ENCODE measurements at regions not wholly inside any gene's neighbourhood (a gene's known extent, or its start where the extent isn't known, plus 50 kb on each side); places are given as distances from the start of the nearest gene placed in this dataset.

- Mint-ChIP-seq H3K36me3 (no peaks in the 10 kb centered on the region), H3K9me3 (peaks cover 0 to 12% (median 3%) of the 10 kb centered on the region in 5 donors)
- DNase-seq, result peak in 1 of 5 donors; percentile 31
These were observed 987.3 kb downstream of the BRD1 start for GRCh38 chr22:48840112-48840949.

GRCh38 chr22:48838846-48839730, 988.6 kb downstream of the BRD1 start:
- Histone ChIP-seq H3K9me3 (ENCODE audit: low read length) (no peaks in the 10 kb centered on the region), H3K27me3 (ENCODE audit: insufficient read depth, low read length, poor library complexity, severe bottlenecking) (peaks cover 3% of the 10 kb centered on the region), H3K36me3 (ENCODE audit: insufficient read depth, low read length) (no peaks in the 10 kb centered on the region), H3K27ac (ENCODE audit: low read depth, low read length) (no peak overlapping the region), H3K4me3 (ENCODE audit: low read length) (no peak overlapping the region), H3K4me1 (ENCODE audit: insufficient read depth, low read length) (no peaks in the 10 kb centered on the region)
- DNase-seq, result no peak
- Mint-ChIP-seq H3K4me1 (no peaks in the 10 kb centered on the region), H3K27ac (no peak overlapping the region), H3K27me3 (peaks cover 4 to 6% of the 10 kb centered on the region in 2 donors), H3K36me3 (no peaks in the 10 kb centered on the region), H3K4me3 (no peak overlapping the region), H3K9me3 (peaks cover 0 to 13% (median 3%) of the 10 kb centered on the region in 5 donors)
- POLR2A ChIA-PET, result no interaction called here
- CTCF ChIA-PET, result no interaction called here

More at GRCh38 chr22:48840112-48840949, 987.3 kb downstream of the BRD1 start:
- ChIA-PET CTCF (no interaction called here), POLR2A (no interaction called here)
- Mint-ChIP-seq H3K27me3 (peaks cover 5 to 6% of the 10 kb centered on the region in 2 donors), H3K4me1 (no peaks in the 10 kb centered on the region), H3K4me3 (no peak overlapping the region), H3K27ac (no peak overlapping the region)
- H3K27ac ChIP-seq (ENCODE audit: low read depth, low read length), result no peak overlapping the region
- no peaks in the 10 kb centered on the region for H3K4me1 ChIP-seq (ENCODE audit: insufficient read depth, low read length)
- H3K27me3 ChIP-seq (ENCODE audit: insufficient read depth, low read length, poor library complexity, severe bottlenecking), result no peaks in the 10 kb centered on the region
- H3K9me3 ChIP-seq (ENCODE audit: low read length), result no peaks in the 10 kb centered on the region
- H3K4me3 ChIP-seq (ENCODE audit: low read length), result no peak overlapping the region
- H3K36me3 ChIP-seq (ENCODE audit: insufficient read depth, low read length), result no peaks in the 10 kb centered on the region

GRCh38 chr22:48838376-48838775, 989.3 kb downstream of the BRD1 start:
- H3K27me3 Mint-ChIP-seq, result peaks cover 6% of the 10 kb centered on the region in 2 donors
- peaks cover 3 to 13% (median 4%) of the 10 kb centered on the region in 5 donors for H3K9me3 Mint-ChIP-seq
- DNase-seq, result no peak
- ChIA-PET POLR2A (no interaction called here), CTCF (no interaction called here)
- H3K27me3 ChIP-seq (ENCODE audit: insufficient read depth, low read length, poor library complexity, severe bottlenecking), result peaks cover 3% of the 10 kb centered on the region
- H3K36me3 Mint-ChIP-seq, result no peaks in the 10 kb centered on the region
- no peaks in the 10 kb centered on the region for H3K9me3 ChIP-seq (ENCODE audit: low read length)
- no peaks in the 10 kb centered on the region for H3K4me1 Mint-ChIP-seq
- H3K36me3 ChIP-seq (ENCODE audit: insufficient read depth, low read length), result no peaks in the 10 kb centered on the region
- H3K4me1 ChIP-seq (ENCODE audit: insufficient read depth, low read length), result no peaks in the 10 kb centered on the region
- H3K27ac Mint-ChIP-seq, result no peak overlapping the region
- no peak overlapping the region for H3K4me3 ChIP-seq (ENCODE audit: low read length)
- H3K27ac ChIP-seq (ENCODE audit: low read depth, low read length), result no peak overlapping the region
- H3K4me3 Mint-ChIP-seq, result no peak overlapping the region

- no peak for DNase-seq
- H3K4me3 ChIP-seq (ENCODE audit: low read length), result no peak overlapping the region
- no peaks in the 10 kb centered on the region for H3K9me3 ChIP-seq (ENCODE audit: low read length)
- H3K27me3 ChIP-seq (ENCODE audit: insufficient read depth, low read length, poor library complexity, severe bottlenecking), result peaks cover 3% of the 10 kb centered on the region
- H3K27me3 Mint-ChIP-seq, result peaks cover 6% of the 10 kb centered on the region in 2 donors
- H3K4me1 Mint-ChIP-seq, result no peaks in the 10 kb centered on the region
- H3K27ac ChIP-seq (ENCODE audit: low read depth, low read length), result no peak overlapping the region
- peaks cover 7 to 22% (median 9%) of the 10 kb centered on the region in 5 donors for H3K9me3 Mint-ChIP-seq
- POLR2A ChIA-PET, result no interaction called here
- no peaks in the 10 kb centered on the region for H3K36me3 Mint-ChIP-seq
- no peak overlapping the region for H3K27ac Mint-ChIP-seq
- H3K4me3 Mint-ChIP-seq, result no peak overlapping the region
- H3K36me3 ChIP-seq (ENCODE audit: insufficient read depth, low read length), result no peaks in the 10 kb centered on the region
- no peaks in the 10 kb centered on the region for H3K4me1 ChIP-seq (ENCODE audit: insufficient read depth, low read length)
- CTCF ChIA-PET, result no interaction called here
These were observed 990.2 kb downstream of the BRD1 start for GRCh38 chr22:48837341-48837935.

- H3K9me3 ChIP-seq (ENCODE audit: low read length), result no peaks in the 10 kb centered on the region
- H3K36me3 ChIP-seq (ENCODE audit: insufficient read depth, low read length), result no peaks in the 10 kb centered on the region
- Mint-ChIP-seq H3K36me3 (no peaks in the 10 kb centered on the region), H3K27ac (no peak overlapping the region), H3K27me3 (peaks cover 6% of the 10 kb centered on the region in 2 donors), H3K4me3 (no peak overlapping the region), H3K9me3 (peaks cover 7 to 22% (median 9%) of the 10 kb centered on the region in 5 donors), H3K4me1 (no peaks in the 10 kb centered on the region)
- ChIA-PET POLR2A (no interaction called here), CTCF (no interaction called here)
- H3K4me3 ChIP-seq (ENCODE audit: low read length), result no peak overlapping the region
- H3K27ac ChIP-seq (ENCODE audit: low read depth, low read length), result no peak overlapping the region
- no peak for DNase-seq
- H3K4me1 ChIP-seq (ENCODE audit: insufficient read depth, low read length), result no peaks in the 10 kb centered on the region
- H3K27me3 ChIP-seq (ENCODE audit: insufficient read depth, low read length, poor library complexity, severe bottlenecking), result peaks cover 3% of the 10 kb centered on the region
These were observed 990.9 kb downstream of the BRD1 start for GRCh38 chr22:48836673-48837340.

GRCh38 chr22:48835857-48836672, 991.6 kb downstream of the BRD1 start:
- Mint-ChIP-seq H3K27ac (peak overlapping the region in 1 of 8 donors; percentile 61), H3K4me1 (no peaks in the 10 kb centered on the region), H3K4me3 (no peak overlapping the region), H3K36me3 (no peaks in the 10 kb centered on the region), H3K27me3 (peaks cover 3 to 6% of the 10 kb centered on the region in 2 donors), H3K9me3 (peaks cover 8 to 25% (median 10%) of the 10 kb centered on the region in 5 donors)
- no peaks in the 10 kb centered on the region for H3K9me3 ChIP-seq (ENCODE audit: low read length)
- CTCF ChIA-PET, result no interaction called here
- H3K4me3 ChIP-seq (ENCODE audit: low read length), result no peak overlapping the region
- no peak for DNase-seq
- POLR2A ChIA-PET, result no interaction called here
- H3K27me3 ChIP-seq (ENCODE audit: insufficient read depth, low read length, poor library complexity, severe bottlenecking), result peaks cover 3% of the 10 kb centered on the region
- H3K4me1 ChIP-seq (ENCODE audit: insufficient read depth, low read length), result no peaks in the 10 kb centered on the region
- no peaks in the 10 kb centered on the region for H3K36me3 ChIP-seq (ENCODE audit: insufficient read depth, low read length)
- H3K27ac ChIP-seq (ENCODE audit: low read depth, low read length), result no peak overlapping the region

- no peaks in the 10 kb centered on the region for H3K4me1 ChIP-seq (ENCODE audit: insufficient read depth, low read length)
- H3K4me3 ChIP-seq (ENCODE audit: low read length), result no peak overlapping the region
- H3K27me3 ChIP-seq (ENCODE audit: insufficient read depth, low read length, poor library complexity, severe bottlenecking), result peaks cover 3% of the 10 kb centered on the region
- ChIA-PET POLR2A (no interaction called here), CTCF (no interaction called here)
- Mint-ChIP-seq H3K9me3 (peaks cover 9 to 26% (median 11%) of the 10 kb centered on the region in 5 donors), H3K36me3 (no peaks in the 10 kb centered on the region), H3K27ac (no peak overlapping the region), H3K4me3 (no peak overlapping the region), H3K4me1 (no peaks in the 10 kb centered on the region), H3K27me3 (peaks cover 3 to 6% of the 10 kb centered on the region in 2 donors)
- H3K27ac ChIP-seq (ENCODE audit: low read depth, low read length), result no peak overlapping the region
- no peaks in the 10 kb centered on the region for H3K9me3 ChIP-seq (ENCODE audit: low read length)
- no peak for DNase-seq
- H3K36me3 ChIP-seq (ENCODE audit: insufficient read depth, low read length), result no peaks in the 10 kb centered on the region
These were observed 992.3 kb downstream of the BRD1 start for GRCh38 chr22:48835364-48835763.

Measured in CD8-positive, alpha-beta memory T cell (primary cell).